ENCODE measurements at regions not wholly inside any gene's neighbourhood (a gene's known extent, or its start where the extent isn't known, plus 50 kb on each side); places are given as distances from the start of the nearest gene placed in this dataset.

- H3K27me3 Mint-ChIP-seq (ENCODE audit: low read depth) = no peaks in the 10 kb centered on the region
- peaks cover 19% of the 10 kb centered on the region for H3K9me3 Mint-ChIP-seq
- no peak overlapping the region for H3K27ac Mint-ChIP-seq
- ChIA-PET CTCF (no interaction called here), POLR2A (no interaction called here)
- ATAC-seq = no peak
- no peak for DNase-seq (ENCODE audit: low spot score)
- no peaks in the 10 kb centered on the region for H3K36me3 Mint-ChIP-seq
- H3K4me1 Mint-ChIP-seq = peaks cover 5% of the 10 kb centered on the region
- TF ChIP-seq PREB (CRISPR knock-in tag; IDR thresholded peaks at IDR 0.05; ENCODE audit: borderline replicate concordance) = no peak
- no peak for TF ChIP-seq GABPB1 (CRISPR knock-in tag; IDR thresholded peaks at IDR 0.05)
- no peak for TF ChIP-seq E2F5 (CRISPR knock-in tag; IDR thresholded peaks at IDR 0.05)
- no peak for TF ChIP-seq AFF4 (CRISPR knock-in tag; IDR thresholded peaks at IDR 0.05; ENCODE audit: borderline replicate concordance)
- TF ChIP-seq ZBTB21 (CRISPR knock-in tag; IDR thresholded peaks at IDR 0.05; ENCODE audit: borderline replicate concordance) = no peak
- no peak for TF ChIP-seq E2F4 (CRISPR knock-in tag; IDR thresholded peaks at IDR 0.05; ENCODE audit: borderline replicate concordance, low read depth)
- TF ChIP-seq TCF7 (CRISPR knock-in tag; IDR thresholded peaks at IDR 0.05; ENCODE audit: low read depth) = no peak
- no peak for TF ChIP-seq PRDM15 (CRISPR knock-in tag; IDR thresholded peaks at IDR 0.05)
- no peak for TF ChIP-seq KAT7 (CRISPR knock-in tag; IDR thresholded peaks at IDR 0.05; ENCODE audit: borderline replicate concordance)
- TF ChIP-seq SP1 (CRISPR knock-in tag; conservative IDR thresholded peaks at IDR 0.05) = no peak
- no peak for TF ChIP-seq SMAD3 (CRISPR knock-in tag; IDR thresholded peaks at IDR 0.05; ENCODE audit: borderline replicate concordance)
- no peak for TF ChIP-seq CREB1 (CRISPR knock-in tag; IDR thresholded peaks at IDR 0.05)
- no peak for TF ChIP-seq TEAD1 (CRISPR knock-in tag; IDR thresholded peaks at IDR 0.05)
- no peak overlapping the region for H3K4me3 Mint-ChIP-seq
These were observed 405.0 kb downstream of the PLPP3 start for GRCh38 chr1:56174176-56174885.

- DNase-seq (ENCODE audit: low spot score) = no peak
- Mint-ChIP-seq H3K9me3 (peaks cover 19% of the 10 kb centered on the region), H3K27me3 (ENCODE audit: low read depth) (no peaks in the 10 kb centered on the region), H3K27ac (no peak overlapping the region), H3K36me3 (no peaks in the 10 kb centered on the region), H3K4me3 (no peak overlapping the region), H3K4me1 (peaks cover 5% of the 10 kb centered on the region)
- no peak for ATAC-seq
- CTCF ChIA-PET = no interaction called here
- POLR2A ChIA-PET = no interaction called here
- TF ChIP-seq E2F5 (CRISPR knock-in tag; IDR thresholded peaks at IDR 0.05) (no peak), JAZF1 (CRISPR knock-in tag; IDR thresholded peaks at IDR 0.05) (no peak), CREB1 (CRISPR knock-in tag; IDR thresholded peaks at IDR 0.05) (no peak), NFYB (CRISPR knock-in tag; conservative IDR thresholded peaks at IDR 0.05; ENCODE audit: low read depth) (no peak)
These were observed 405.6 kb downstream of the PLPP3 start for GRCh38 chr1:56173736-56174135.
